Lung (tissue), 11 donors: ENCODE measurements at regions not wholly inside any gene's neighbourhood (a gene's known extent, or its start where the extent isn't known, plus 50 kb on each side); places are given as distances from the start of the nearest gene placed in this dataset.
A peak's percentile ranks its signal among the peaks of the same experiment; 100 is the strongest.

Experiments
- ATAC-seq: fragments of 200-7000 bp; cut with Tn5 transposase; one replicate; pipeline ENCODE4 v1.9.1; 2020; ENCODE audit warnings: moderate number of reproducible peaks; ENCODE audit not compliant: insufficient read depth, low FRiP score
- DNase-seq, 3 donors: peaks; one replicate each; pipeline ENCODE4 v3.0.0-alpha.2; 2013 to 2017
- H3K27ac ChIP-seq, 2 donors: one replicate each; pipeline ENCODE4 v1.5.1; 2013; ENCODE audit warnings: mild to moderate bottlenecking in 2 of 2, moderate library complexity in 2 of 2, control low read depth in 1 of 2, inconsistent platforms in 1 of 2, low read depth in 1 of 2, low read length in 1 of 2
- H3K27me3 ChIP-seq, 3 donors: one replicate each; pipeline ENCODE4 v1.5.1; 2013; ENCODE audit warnings: low read length in 2 of 3; ENCODE audit not compliant: control insufficient read depth in 3 of 3, insufficient read depth in 3 of 3
- H3K36me3 ChIP-seq, 4 donors: one replicate each; pipeline ENCODE4 v1.5.1; 2013; ENCODE audit warnings: low read length in 4 of 4, mild to moderate bottlenecking in 1 of 4, moderate library complexity in 1 of 4; ENCODE audit not compliant: control insufficient read depth in 4 of 4, insufficient read depth in 4 of 4
- H3K4me1 ChIP-seq, 5 donors: one replicate each; pipeline ENCODE4 v1.5.1; 2013; ENCODE audit warnings: low read length in 5 of 5, mild to moderate bottlenecking in 2 of 5, moderate library complexity in 1 of 5; ENCODE audit not compliant: control insufficient read depth in 5 of 5, insufficient read depth in 5 of 5
- H3K4me3 ChIP-seq: one replicate; pipeline ENCODE4 v1.5.1; 2013; ENCODE audit warnings: mild to moderate bottlenecking, control low read depth, moderate library complexity
- H3K9ac ChIP-seq, 2 donors: one replicate each; pipeline ENCODE4 v1.5.1; 2013; ENCODE audit warnings: low read length in 2 of 2, control low read depth in 1 of 2; ENCODE audit not compliant: insufficient read depth in 1 of 2
- H3K9me3 ChIP-seq, 4 donors: one replicate each; pipeline ENCODE4 v1.5.1; 2013; ENCODE audit warnings: low read length in 3 of 4, mild to moderate bottlenecking in 1 of 4, moderate library complexity in 1 of 4; ENCODE audit not compliant: control insufficient read depth in 4 of 4, insufficient read depth in 3 of 4
- WGBS, 2 donors: extraction: QIAGEN DNeasy Blood & Tissue Kit; methylation state at CpG; one replicate each; pipeline ENCODE4 v1.1.7; 2013; 5-methylcytosine and 5-hydroxymethylcytosine counted together
- TF ChIP-seq, protein P1 (sequence below): IDR thresholded peaks from 2 replicates; pipeline ENCODE4 v1.5.1; 2012; ENCODE audit warnings: mild to moderate bottlenecking; ENCODE audit errors: control extremely low read depth, extremely low read depth
- donor health status: control.
- donor health status: control.
- donor health status: Bipolar disorder and iron deficiency.
- donor health status: healthy.
- donor health status: DM: yes; HTN: yes; CAD: no.

GRCh38 chr3:42035007-42035406 is 56.1 kb upstream of the TRAK1 start:
- ATAC-seq, result no peak
- DNase-seq, result no peak
- H3K36me3 ChIP-seq, result peaks cover 0 to 6% (median 0%) of the 10 kb centered on the region in 4 donors
- H3K4me3 ChIP-seq, result no peak overlapping the region
- WGBS, 2 donors, result 98% methylated on average over 3 of the region's 3 CpGs
- TF ChIP-seq, protein P1, sequence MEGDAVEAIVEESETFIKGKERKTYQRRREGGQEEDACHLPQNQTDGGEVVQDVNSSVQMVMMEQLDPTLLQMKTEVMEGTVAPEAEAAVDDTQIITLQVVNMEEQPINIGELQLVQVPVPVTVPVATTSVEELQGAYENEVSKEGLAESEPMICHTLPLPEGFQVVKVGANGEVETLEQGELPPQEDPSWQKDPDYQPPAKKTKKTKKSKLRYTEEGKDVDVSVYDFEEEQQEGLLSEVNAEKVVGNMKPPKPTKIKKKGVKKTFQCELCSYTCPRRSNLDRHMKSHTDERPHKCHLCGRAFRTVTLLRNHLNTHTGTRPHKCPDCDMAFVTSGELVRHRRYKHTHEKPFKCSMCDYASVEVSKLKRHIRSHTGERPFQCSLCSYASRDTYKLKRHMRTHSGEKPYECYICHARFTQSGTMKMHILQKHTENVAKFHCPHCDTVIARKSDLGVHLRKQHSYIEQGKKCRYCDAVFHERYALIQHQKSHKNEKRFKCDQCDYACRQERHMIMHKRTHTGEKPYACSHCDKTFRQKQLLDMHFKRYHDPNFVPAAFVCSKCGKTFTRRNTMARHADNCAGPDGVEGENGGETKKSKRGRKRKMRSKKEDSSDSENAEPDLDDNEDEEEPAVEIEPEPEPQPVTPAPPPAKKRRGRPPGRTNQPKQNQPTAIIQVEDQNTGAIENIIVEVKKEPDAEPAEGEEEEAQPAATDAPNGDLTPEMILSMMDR, result no peak
- peaks cover 17 to 55% (median 22%) of the 10 kb centered on the region in 5 donors for H3K4me1 ChIP-seq
- no peak overlapping the region for H3K9ac ChIP-seq
- no peaks in the 10 kb centered on the region for H3K27me3 ChIP-seq
- peak overlapping the region; percentile 81 to 85 for H3K27ac ChIP-seq
- H3K9me3 ChIP-seq, result no peaks in the 10 kb centered on the region

- 95 to 96% methylated on average over 2 of the region's 2 CpGs for WGBS, 2 donors
- ATAC-seq (no peak), DNase-seq (no peak)
- TF ChIP-seq, protein P1, result no peak
- Histone ChIP-seq H3K4me1 (peaks cover 17 to 55% (median 22%) of the 10 kb centered on the region in 5 donors), H3K9ac (no peak overlapping the region), H3K27me3 (no peaks in the 10 kb centered on the region), H3K27ac (peak overlapping the region; percentile 48 to 58), H3K9me3 (no peaks in the 10 kb centered on the region), H3K36me3 (peaks cover 0 to 6% (median 0%) of the 10 kb centered on the region in 4 donors), H3K4me3 (no peak overlapping the region)
Observed at GRCh38 chr3:42033741-42034140, 57.4 kb upstream of the TRAK1 start.

DNA sequence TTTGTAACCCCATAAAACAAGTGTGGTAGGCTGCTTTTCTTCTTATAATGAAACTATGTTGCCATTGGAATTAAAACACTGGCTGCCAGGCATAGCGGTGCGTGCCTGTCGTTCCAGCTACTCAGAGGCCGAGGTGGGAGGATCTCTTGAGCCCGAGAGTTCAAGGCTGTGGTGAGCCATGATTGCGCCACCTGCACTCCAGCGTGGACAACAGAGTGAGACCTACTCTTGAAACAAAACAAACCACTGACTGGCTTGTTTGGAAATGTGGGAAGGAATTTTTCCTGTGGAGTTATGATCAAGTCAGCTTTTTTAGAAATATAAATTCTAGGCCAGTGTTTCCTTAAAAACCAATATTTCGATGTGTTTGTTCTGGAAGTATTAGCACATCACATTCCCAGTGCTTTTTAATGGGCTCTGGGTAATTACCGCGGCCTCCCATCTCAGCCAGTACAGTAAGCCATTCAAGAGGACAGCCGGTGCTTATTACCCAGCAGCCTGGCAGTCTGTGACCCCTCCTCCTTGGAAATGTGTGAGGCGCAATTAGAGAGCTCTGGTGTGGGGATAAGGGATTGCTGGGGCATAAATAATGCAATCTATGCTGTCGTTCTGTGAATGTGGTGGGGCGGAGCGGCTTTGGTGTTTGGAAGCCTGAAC is 58.3 kb upstream of the TRAK1 start:
- H3K4me1 ChIP-seq, result peaks cover 17 to 53% (median 22%) of the 10 kb centered on the region in 5 donors

More for the DNA sequence above, 58.3 kb upstream of the TRAK1 start:
- no peaks in the 10 kb centered on the region for H3K27me3 ChIP-seq
- no peak overlapping the region for H3K9ac ChIP-seq
- peak overlapping the region; percentile 54 to 80 for H3K27ac ChIP-seq
- ATAC-seq (peak; percentile 69), DNase-seq (peak; percentile 64 to 74 (median 74))
- H3K9me3 ChIP-seq, result no peaks in the 10 kb centered on the region
- H3K36me3 ChIP-seq, result peaks cover 0 to 6% (median 0%) of the 10 kb centered on the region in 4 donors
- TF ChIP-seq, protein P1, result no peak
- no peak overlapping the region for H3K4me3 ChIP-seq
- WGBS, 2 donors, result 52 to 60% methylated on average over 15 of the region's 15 CpGs
